Ovary (tissue), 3 donors: ENCODE measurements at regions not wholly inside any gene's neighbourhood (a gene's known extent, or its start where the extent isn't known, plus 50 kb on each side); places are given as distances from the start of the nearest gene placed in this dataset.

ENCODE experiments used
- EP300 ChIP-seq: sonication (generic); formaldehyde crosslinking; IDR thresholded peaks from one replicate; pipeline ENCODE4 v1.6.1; 2017; ENCODE audit warnings: antibody characterized with exemption
- POLR2A ChIP-seq: fragments of 450-650 bp; IDR thresholded peaks from one replicate; pipeline ENCODE4 v1.6.1; 2017; ENCODE audit warnings: antibody characterized with exemption, mild to moderate bottlenecking, moderate library complexity
- TF ChIP-seq, protein P1 (sequence below), 3 donors: fragments of 450-650 bp in 2 of 3; fragments of 200-600 bp in 1 of 3; IDR thresholded peaks; one replicate each; pipeline versions ENCODE4 v1.5.1 to v1.8.0; 2016 to 2022; ENCODE audit warnings: antibody characterized with exemption in 3 of 3, mild to moderate bottlenecking in 1 of 3
- donor health status: DM: no; HTN: no; CAD: no.

DNA sequence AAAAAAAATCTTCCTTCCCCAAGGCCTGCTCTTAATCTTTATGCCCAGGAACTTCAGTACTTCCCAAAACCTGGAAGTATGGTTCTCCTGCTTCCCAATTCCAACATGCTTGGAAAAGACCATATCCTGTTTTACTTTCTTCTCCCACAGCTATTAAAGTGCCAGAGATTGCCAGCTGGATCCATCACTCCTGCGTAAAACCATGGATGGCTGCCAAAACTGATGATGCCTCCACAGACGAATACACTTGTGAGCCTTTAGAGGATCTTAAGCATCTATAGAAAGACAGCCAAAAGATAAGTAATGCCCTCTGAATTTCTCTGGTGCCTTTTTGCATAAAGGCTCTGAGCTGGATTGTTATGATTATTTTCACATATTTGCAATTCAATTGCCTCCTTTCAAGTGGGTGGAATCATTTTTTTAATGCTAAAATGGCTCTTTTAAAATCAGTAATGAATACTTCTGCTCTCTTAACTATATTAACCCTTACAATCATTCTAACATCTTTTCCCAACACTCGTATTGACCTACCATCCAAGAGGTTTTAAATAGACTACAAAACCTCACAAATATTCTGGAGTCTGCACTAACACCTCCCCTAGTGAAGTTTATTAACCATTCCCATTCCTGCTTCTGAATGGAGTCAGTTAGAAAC is 1807.8 kb downstream of the BRINP3 start:
- TF ChIP-seq, protein P1, sequence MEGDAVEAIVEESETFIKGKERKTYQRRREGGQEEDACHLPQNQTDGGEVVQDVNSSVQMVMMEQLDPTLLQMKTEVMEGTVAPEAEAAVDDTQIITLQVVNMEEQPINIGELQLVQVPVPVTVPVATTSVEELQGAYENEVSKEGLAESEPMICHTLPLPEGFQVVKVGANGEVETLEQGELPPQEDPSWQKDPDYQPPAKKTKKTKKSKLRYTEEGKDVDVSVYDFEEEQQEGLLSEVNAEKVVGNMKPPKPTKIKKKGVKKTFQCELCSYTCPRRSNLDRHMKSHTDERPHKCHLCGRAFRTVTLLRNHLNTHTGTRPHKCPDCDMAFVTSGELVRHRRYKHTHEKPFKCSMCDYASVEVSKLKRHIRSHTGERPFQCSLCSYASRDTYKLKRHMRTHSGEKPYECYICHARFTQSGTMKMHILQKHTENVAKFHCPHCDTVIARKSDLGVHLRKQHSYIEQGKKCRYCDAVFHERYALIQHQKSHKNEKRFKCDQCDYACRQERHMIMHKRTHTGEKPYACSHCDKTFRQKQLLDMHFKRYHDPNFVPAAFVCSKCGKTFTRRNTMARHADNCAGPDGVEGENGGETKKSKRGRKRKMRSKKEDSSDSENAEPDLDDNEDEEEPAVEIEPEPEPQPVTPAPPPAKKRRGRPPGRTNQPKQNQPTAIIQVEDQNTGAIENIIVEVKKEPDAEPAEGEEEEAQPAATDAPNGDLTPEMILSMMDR (IDR thresholded peaks at IDR 0.05) = no peak
- TF ChIP-seq EP300 (no peak), POLR2A (no peak)
